ENCODE measurements at regions not wholly inside any gene's neighbourhood (a gene's known extent, or its start where the extent isn't known, plus 50 kb on each side); places are given as distances from the start of the nearest gene placed in this dataset.
A peak's percentile ranks its signal among the peaks of the same experiment; 100 is the strongest.
"Not testable (repeated sequence)": the region's sequence is repeated elsewhere in the genome, so short reads cannot be mapped to it uniquely, and the experiment has no call there.

GRCh38 chr5:94025788-94026473 is 284.5 kb upstream of the POU5F2 start:
- DNase-seq: no peak

GRCh38 chr5:94024620-94025019 is 283.2 kb upstream of the POU5F2 start:
- DNase-seq: no peak

- DNase-seq: no peak
Observed at GRCh38 chr5:94024101-94024500, 282.7 kb upstream of the POU5F2 start.

- DNase-seq: no peak
Observed at GRCh38 chr5:94021246-94021645, 279.8 kb upstream of the POU5F2 start.

GRCh38 chr5:94017579-94017978 is 276.2 kb upstream of the POU5F2 start:
- DNase-seq: no peak

GRCh38 chr5:94010814-94011213 is 269.4 kb upstream of the POU5F2 start:
- no peak for DNase-seq

GRCh38 chr5:94009161-94009560 is 267.8 kb upstream of the POU5F2 start:
- DNase-seq: no peak

- no peak for DNase-seq
Observed at GRCh38 chr5:93998951-93999455, 257.6 kb upstream of the POU5F2 start.

- DNase-seq: no peak
Observed at GRCh38 chr5:93997562-93997961, 256.2 kb upstream of the POU5F2 start.

- no peak for DNase-seq
Observed at GRCh38 chr5:93995126-93995621, 253.8 kb upstream of the POU5F2 start.

GRCh38 chr5:93993161-93993560 is 251.8 kb upstream of the POU5F2 start:
- no peak for DNase-seq

- no peak for DNase-seq
Observed at GRCh38 chr5:93990504-93991070, 249.2 kb upstream of the POU5F2 start.

GRCh38 chr5:93985940-93986570 is 244.7 kb upstream of the POU5F2 start:
- not testable (repeated sequence) for DNase-seq

- DNase-seq: no peak
Observed at GRCh38 chr5:93978222-93978621, 236.8 kb upstream of the POU5F2 start.

- peak; percentile 16 for DNase-seq
Observed at GRCh38 chr5:93967923-93968322, 226.5 kb upstream of the POU5F2 start.

- no peak for DNase-seq
Observed at GRCh38 chr5:93964421-93964820, 223.0 kb upstream of the POU5F2 start.

- DNase-seq: no peak
Observed at GRCh38 chr5:93960042-93960441, 218.6 kb upstream of the POU5F2 start.

- no peak for DNase-seq
Observed at GRCh38 chr5:93956006-93956405, 214.6 kb upstream of the POU5F2 start.

GRCh38 chr5:93954421-93955069 is 213.1 kb upstream of the POU5F2 start:
- no peak for DNase-seq

- no peak for DNase-seq
Observed at GRCh38 chr5:93953442-93953841, 212.0 kb upstream of the POU5F2 start.

GRCh38 chr5:93941897-93942296 is 200.5 kb upstream of the POU5F2 start:
- no peak for DNase-seq

GRCh38 chr5:93933269-93933668 is 191.9 kb upstream of the POU5F2 start:
- DNase-seq: not testable (repeated sequence)

GRCh38 chr5:93930098-93930497 is 188.7 kb upstream of the POU5F2 start:
- no peak for DNase-seq

- no peak for DNase-seq
Observed at GRCh38 chr5:93929131-93929530, 187.7 kb upstream of the POU5F2 start.

Measured in DMS79 treated with DMSO at 0.1 percent for 48 hours (cell line).